Mammary epithelial cell (primary cell): ENCODE measurements at regions not wholly inside any gene's neighbourhood (a gene's known extent, or its start where the extent isn't known, plus 50 kb on each side); places are given as distances from the start of the nearest gene placed in this dataset.

ENCODE experiments used
- CTCF ChIP-seq, 2 donors: IDR thresholded peaks in 1 of 2; conservative IDR thresholded peaks in 1 of 2; 2 replicates each; pipeline ENCODE4 v1.5.1; 2011 to 2012; ENCODE audit warnings: inconsistent platforms in 2 of 2, low read length in 2 of 2, mild to moderate bottlenecking in 2 of 2, control low read depth in 1 of 2, low read depth in 1 of 2; ENCODE audit not compliant: insufficient read depth in 1 of 2; ENCODE audit errors: extremely low read depth in 1 of 2
- EZH2 ChIP-seq: IDR thresholded peaks from 2 replicates; pipeline ENCODE4 v1.6.1; 2012; ENCODE audit warnings: low read length, inconsistent platforms, borderline replicate concordance

GRCh38 chr1:117732065-117732797 lies 126.4 kb downstream of the TENT5C start:
- TF ChIP-seq CTCF (conservative IDR thresholded peaks at IDR 0.05 in 1 of 2, IDR thresholded peaks at IDR 0.05 in 1 of 2; ENCODE audit: extremely low read depth in 1 of 2, insufficient read depth in 1 of 2, low read depth in 1 of 2, low read length in 2 of 2) (no peak), EZH2 (no peak)
